Upper lobe of right lung (tissue), 1 donor: ENCODE measurements at regions not wholly inside any gene's neighbourhood (a gene's known extent, or its start where the extent isn't known, plus 50 kb on each side); places are given as distances from the start of the nearest gene placed in this dataset.
"Not testable (repeated sequence)": the region's sequence is repeated elsewhere in the genome, so short reads cannot be mapped to it uniquely, and the experiment has no call there.

Experiments
- ATAC-seq: fragments of 200-7000 bp; cut with Tn5 transposase; one replicate; pipeline ENCODE4 v1.9.1; 2020; ENCODE audit warnings: mild to moderate bottlenecking, moderate library complexity
- DNase-seq: peaks from one replicate; pipeline ENCODE4 v3.0.0-alpha.2; 2020
- H3K27ac ChIP-seq: fragments of 200-600 bp; one replicate; pipeline ENCODE4 v1.8.0; 2022
- H3K27me3 ChIP-seq: fragments of 200-600 bp; one replicate; pipeline ENCODE4 v1.8.0; 2022; ENCODE audit warnings: mild to moderate bottlenecking
- H3K36me3 ChIP-seq: fragments of 200-600 bp; one replicate; pipeline ENCODE4 v1.8.0; 2022
- H3K4me1 ChIP-seq: fragments of 200-600 bp; one replicate; pipeline ENCODE4 v1.8.0; 2022
- H3K4me3 ChIP-seq: fragments of 200-600 bp; one replicate; pipeline ENCODE4 v1.8.0; 2022; ENCODE audit warnings: mild to moderate bottlenecking
- H3K9me3 ChIP-seq: fragments of 200-600 bp; one replicate; pipeline ENCODE4 v1.8.0; 2022
- CTCF ChIP-seq: fragments of 200-600 bp; IDR thresholded peaks from one replicate; pipeline ENCODE4 v1.8.0; 2022; ENCODE audit warnings: antibody characterized with exemption
- intact Hi-C: fragments of 100-400 bp; cut with DNase I; formaldehyde crosslinking; loops from one replicate; pipeline ENCODE4 v1.11.0; 2022
- donor health status: DM: no; HTN: yes; CAD: no; lungs with severe emphysema.

- no peaks in the 10 kb centered on the region for H3K4me1 ChIP-seq
- ATAC-seq (no peak), DNase-seq (no peak)
- intact Hi-C loops: no loop called here
- no peaks in the 10 kb centered on the region for H3K27me3 ChIP-seq
- H3K9me3 ChIP-seq: no peaks in the 10 kb centered on the region
- TF ChIP-seq CTCF: no peak
- H3K36me3 ChIP-seq: no peaks in the 10 kb centered on the region
- H3K27ac ChIP-seq: no peak overlapping the region
- no peak overlapping the region for H3K4me3 ChIP-seq
Observed at GRCh38 chr3:166580561-166580960, 743.3 kb upstream of the BCHE start.

- intact Hi-C loops: no loop called here
- no peak for ATAC-seq
- no peak for TF ChIP-seq CTCF
- Histone ChIP-seq H3K4me3 (no peak overlapping the region), H3K36me3 (no peaks in the 10 kb centered on the region), H3K9me3 (no peaks in the 10 kb centered on the region), H3K27ac (no peak overlapping the region), H3K4me1 (no peaks in the 10 kb centered on the region), H3K27me3 (no peaks in the 10 kb centered on the region)
- no peak for DNase-seq
Observed at GRCh38 chr3:166575161-166575560, 737.9 kb upstream of the BCHE start.

- H3K4me3 ChIP-seq, ATAC-seq, H3K36me3 ChIP-seq, H3K4me1 ChIP-seq, intact Hi-C loops, H3K27me3 ChIP-seq, H3K9me3 ChIP-seq, DNase-seq, H3K27ac ChIP-seq: not testable (repeated sequence)
Observed at GRCh38 chr3:166571686-166572085, 734.5 kb upstream of the BCHE start.

GRCh38 chr3:166570102-166570501, 732.9 kb upstream of the BCHE start:
- Histone ChIP-seq H3K27ac (no peak overlapping the region), H3K36me3 (no peaks in the 10 kb centered on the region), H3K9me3 (no peaks in the 10 kb centered on the region), H3K27me3 (no peaks in the 10 kb centered on the region), H3K4me3 (no peak overlapping the region), H3K4me1 (no peaks in the 10 kb centered on the region)
- no peak for TF ChIP-seq CTCF
- ATAC-seq (no peak), DNase-seq (no peak)
- intact Hi-C loops: no loop called here

- TF ChIP-seq CTCF: no peak
- DNase-seq (no peak), ATAC-seq (no peak)
- Histone ChIP-seq H3K4me3 (no peak overlapping the region), H3K36me3 (no peaks in the 10 kb centered on the region), H3K4me1 (no peaks in the 10 kb centered on the region), H3K9me3 (no peaks in the 10 kb centered on the region), H3K27me3 (no peaks in the 10 kb centered on the region), H3K27ac (no peak overlapping the region)
- intact Hi-C loops: no loop called here
Observed at GRCh38 chr3:166569589-166569988, 732.4 kb upstream of the BCHE start.

- no peaks in the 10 kb centered on the region for H3K36me3 ChIP-seq
- TF ChIP-seq CTCF: no peak
- H3K27me3 ChIP-seq: no peaks in the 10 kb centered on the region
- no peak for ATAC-seq
- H3K9me3 ChIP-seq: no peaks in the 10 kb centered on the region
- intact Hi-C loops: no loop called here
- DNase-seq: no peak
- H3K4me1 ChIP-seq: no peaks in the 10 kb centered on the region
- H3K4me3 ChIP-seq: no peak overlapping the region
- no peak overlapping the region for H3K27ac ChIP-seq
Observed at GRCh38 chr3:166560253-166560652, 723.0 kb upstream of the BCHE start.
